Duodenal mucosa (tissue), 2 donors: ENCODE measurements at regions not wholly inside any gene's neighbourhood (a gene's known extent, or its start where the extent isn't known, plus 50 kb on each side); places are given as distances from the start of the nearest gene placed in this dataset.

Experiments
- H3K27ac ChIP-seq: one replicate; pipeline ENCODE4 v1.7.0; 2013; ENCODE audit warnings: low read depth, low read length
- H3K27me3 ChIP-seq, 2 donors: one replicate each; pipeline ENCODE4 v1.7.0; 2013; ENCODE audit warnings: low read length in 2 of 2, control low read depth in 1 of 2; ENCODE audit not compliant: insufficient read depth in 2 of 2, control insufficient read depth in 1 of 2
- H3K36me3 ChIP-seq, 2 donors: one replicate each; pipeline ENCODE4 v1.7.0; 2013; ENCODE audit warnings: low read length in 2 of 2, control low read depth in 1 of 2; ENCODE audit not compliant: insufficient read depth in 2 of 2, control insufficient read depth in 1 of 2
- H3K4me1 ChIP-seq, 2 donors: one replicate each; pipeline ENCODE4 v1.7.0; 2013; ENCODE audit warnings: low read length in 2 of 2, control low read depth in 1 of 2; ENCODE audit not compliant: insufficient read depth in 2 of 2, control insufficient read depth in 1 of 2
- H3K4me3 ChIP-seq, 2 donors: one replicate each; pipeline ENCODE4 v1.7.0; 2013; ENCODE audit warnings: low read length in 2 of 2, low read depth in 1 of 2
- H3K9ac ChIP-seq, 2 donors: one replicate each; pipeline ENCODE4 v1.7.0; 2013; ENCODE audit warnings: low read length in 2 of 2, low read depth in 1 of 2
- H3K9me3 ChIP-seq, 2 donors: one replicate each; pipeline ENCODE4 v1.7.0; 2013; ENCODE audit warnings: low read length in 2 of 2, control low read depth in 1 of 2; ENCODE audit not compliant: control insufficient read depth in 1 of 2

GRCh38 chrX:4735299-4735698 is 1021.9 kb upstream of the PRKX start:
- no peak overlapping the region for H3K4me3 ChIP-seq
- no peaks in the 10 kb centered on the region for H3K9me3 ChIP-seq
- H3K36me3 ChIP-seq: no peaks in the 10 kb centered on the region
- no peaks in the 10 kb centered on the region for H3K4me1 ChIP-seq
- H3K27ac ChIP-seq: no peak overlapping the region
- H3K9ac ChIP-seq: no peak overlapping the region
- H3K27me3 ChIP-seq: no peaks in the 10 kb centered on the region

- H3K9ac ChIP-seq: no peak overlapping the region
- H3K4me3 ChIP-seq: no peak overlapping the region
- H3K9me3 ChIP-seq: no peaks in the 10 kb centered on the region
- no peaks in the 10 kb centered on the region for H3K4me1 ChIP-seq
- no peaks in the 10 kb centered on the region for H3K27me3 ChIP-seq
- H3K27ac ChIP-seq: no peak overlapping the region
- H3K36me3 ChIP-seq: no peaks in the 10 kb centered on the region
Measured at GRCh38 chrX:4710618-4711433, 997.4 kb upstream of the PRKX start.

- no peak overlapping the region for H3K27ac ChIP-seq
- no peak overlapping the region for H3K4me3 ChIP-seq
- H3K9me3 ChIP-seq: no peaks in the 10 kb centered on the region
- no peak overlapping the region for H3K9ac ChIP-seq
- H3K36me3 ChIP-seq: no peaks in the 10 kb centered on the region
- H3K27me3 ChIP-seq: no peaks in the 10 kb centered on the region
- H3K4me1 ChIP-seq: no peaks in the 10 kb centered on the region
Measured at GRCh38 chrX:4708970-4709760, 995.7 kb upstream of the PRKX start.

- Histone ChIP-seq H3K36me3 (no peaks in the 10 kb centered on the region), H3K4me3 (no peak overlapping the region), H3K4me1 (no peaks in the 10 kb centered on the region), H3K9ac (no peak overlapping the region), H3K27ac (no peak overlapping the region), H3K27me3 (no peaks in the 10 kb centered on the region), H3K9me3 (no peaks in the 10 kb centered on the region)
Measured at GRCh38 chrX:4706961-4707360, 993.5 kb upstream of the PRKX start.

- no peak overlapping the region for H3K9ac ChIP-seq
- no peak overlapping the region for H3K4me3 ChIP-seq
- H3K27ac ChIP-seq: no peak overlapping the region
- H3K9me3 ChIP-seq: no peaks in the 10 kb centered on the region
- H3K27me3 ChIP-seq: no peaks in the 10 kb centered on the region
- no peaks in the 10 kb centered on the region for H3K36me3 ChIP-seq
- no peaks in the 10 kb centered on the region for H3K4me1 ChIP-seq
Measured at GRCh38 chrX:4690521-4690920, 977.1 kb upstream of the PRKX start.

GRCh38 chrX:4682636-4683035 is 969.2 kb upstream of the PRKX start:
- Histone ChIP-seq H3K27ac (no peak overlapping the region), H3K9me3 (no peaks in the 10 kb centered on the region), H3K27me3 (no peaks in the 10 kb centered on the region), H3K9ac (no peak overlapping the region), H3K4me3 (no peak overlapping the region), H3K36me3 (no peaks in the 10 kb centered on the region), H3K4me1 (no peaks in the 10 kb centered on the region)

- Histone ChIP-seq H3K27ac (no peak overlapping the region), H3K36me3 (no peaks in the 10 kb centered on the region)
Measured at GRCh38 chrX:4675686-4676300, 962.3 kb upstream of the PRKX start.

GRCh38 chrX:4674028-4674782 is 960.8 kb upstream of the PRKX start:
- H3K27ac ChIP-seq: no peak overlapping the region
- H3K36me3 ChIP-seq: no peaks in the 10 kb centered on the region
- no peak overlapping the region for H3K4me3 ChIP-seq
- no peaks in the 10 kb centered on the region for H3K27me3 ChIP-seq
- H3K9me3 ChIP-seq: no peaks in the 10 kb centered on the region
- H3K4me1 ChIP-seq: no peaks in the 10 kb centered on the region
- H3K9ac ChIP-seq: no peak overlapping the region

More at GRCh38 chrX:4675686-4676300, 962.3 kb upstream of the PRKX start:
- Histone ChIP-seq H3K9me3 (no peaks in the 10 kb centered on the region), H3K4me1 (no peaks in the 10 kb centered on the region), H3K4me3 (no peak overlapping the region), H3K27me3 (no peaks in the 10 kb centered on the region), H3K9ac (no peak overlapping the region)

- no peak overlapping the region for H3K27ac ChIP-seq
Measured at GRCh38 chrX:4671344-4671743, 957.9 kb upstream of the PRKX start.

More at GRCh38 chrX:4671344-4671743, 957.9 kb upstream of the PRKX start:
- no peak overlapping the region for H3K9ac ChIP-seq
- no peak overlapping the region for H3K4me3 ChIP-seq
- no peaks in the 10 kb centered on the region for H3K27me3 ChIP-seq
- no peaks in the 10 kb centered on the region for H3K9me3 ChIP-seq
- no peaks in the 10 kb centered on the region for H3K36me3 ChIP-seq
- no peaks in the 10 kb centered on the region for H3K4me1 ChIP-seq
